ENCODE measurements at regions not wholly inside any gene's neighbourhood (a gene's known extent, or its start where the extent isn't known, plus 50 kb on each side); places are given as distances from the start of the nearest gene placed in this dataset.

DNA sequence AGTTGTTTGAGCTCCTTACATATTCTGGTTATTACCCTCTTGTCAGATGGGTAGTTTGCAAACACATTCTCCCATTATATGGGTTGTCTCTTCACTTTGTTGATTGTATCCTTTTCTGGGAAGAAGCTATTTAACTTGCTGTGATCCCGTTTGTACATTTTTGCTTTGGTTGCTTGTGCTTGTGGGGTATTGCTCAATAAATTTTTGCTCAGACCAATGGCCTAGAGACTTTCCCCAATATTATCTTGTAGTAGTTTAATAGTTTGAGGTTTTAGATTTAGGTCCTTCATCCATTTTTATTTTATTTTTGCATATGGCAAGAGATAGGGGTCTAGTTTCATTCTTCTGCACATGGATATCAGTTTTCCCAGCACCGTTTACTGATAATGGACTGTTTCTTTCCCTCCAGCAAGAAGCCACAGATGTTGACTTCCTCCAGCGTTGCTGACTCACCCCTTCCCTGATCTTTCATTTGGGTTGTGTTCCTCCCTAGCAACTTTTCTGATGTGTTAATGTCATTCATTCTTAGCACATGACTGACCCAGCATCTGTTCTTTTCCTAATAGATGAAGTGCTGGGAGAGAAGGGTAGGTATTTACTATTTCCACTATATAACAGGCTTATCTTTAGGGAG is 166.7 kb upstream of the SGO1 start:
- DNase-seq = no peak
- Histone ChIP-seq H3K27ac (no peak overlapping the region), H3K36me3 (no peaks in the 10 kb centered on the region), H3K27me3 (no peaks in the 10 kb centered on the region), H3K4me3 (no peak overlapping the region), H3K9me3 (no peaks in the 10 kb centered on the region), H3K4me1 (no peaks in the 10 kb centered on the region)
- TF ChIP-seq, protein P1, sequence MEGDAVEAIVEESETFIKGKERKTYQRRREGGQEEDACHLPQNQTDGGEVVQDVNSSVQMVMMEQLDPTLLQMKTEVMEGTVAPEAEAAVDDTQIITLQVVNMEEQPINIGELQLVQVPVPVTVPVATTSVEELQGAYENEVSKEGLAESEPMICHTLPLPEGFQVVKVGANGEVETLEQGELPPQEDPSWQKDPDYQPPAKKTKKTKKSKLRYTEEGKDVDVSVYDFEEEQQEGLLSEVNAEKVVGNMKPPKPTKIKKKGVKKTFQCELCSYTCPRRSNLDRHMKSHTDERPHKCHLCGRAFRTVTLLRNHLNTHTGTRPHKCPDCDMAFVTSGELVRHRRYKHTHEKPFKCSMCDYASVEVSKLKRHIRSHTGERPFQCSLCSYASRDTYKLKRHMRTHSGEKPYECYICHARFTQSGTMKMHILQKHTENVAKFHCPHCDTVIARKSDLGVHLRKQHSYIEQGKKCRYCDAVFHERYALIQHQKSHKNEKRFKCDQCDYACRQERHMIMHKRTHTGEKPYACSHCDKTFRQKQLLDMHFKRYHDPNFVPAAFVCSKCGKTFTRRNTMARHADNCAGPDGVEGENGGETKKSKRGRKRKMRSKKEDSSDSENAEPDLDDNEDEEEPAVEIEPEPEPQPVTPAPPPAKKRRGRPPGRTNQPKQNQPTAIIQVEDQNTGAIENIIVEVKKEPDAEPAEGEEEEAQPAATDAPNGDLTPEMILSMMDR (IDR thresholded peaks at IDR 0.05) = no peak
- intact Hi-C loops (cut with DNase I; ENCODE audit: low total_unique reads) = no loop called here

DNA sequence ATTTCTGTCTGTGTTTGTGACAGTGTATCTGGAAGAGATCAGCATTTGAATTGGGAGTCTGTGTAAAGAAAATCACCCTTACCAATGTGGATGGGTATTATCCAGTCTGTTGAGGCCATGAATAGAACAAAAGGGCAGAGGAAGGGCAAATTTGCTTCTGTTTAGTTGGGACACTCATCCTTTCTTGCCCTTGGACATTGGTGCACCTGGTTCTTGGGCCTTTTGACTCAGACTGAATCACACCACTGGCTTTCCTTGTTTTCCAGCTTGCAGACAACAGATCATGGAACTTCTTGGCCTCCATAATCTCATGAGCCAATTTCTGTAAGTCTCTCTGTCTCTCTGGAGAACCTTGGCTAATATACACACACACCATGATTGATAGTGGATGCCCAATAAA is 164.4 kb upstream of the SGO1 start:
- no peak for DNase-seq
- Histone ChIP-seq H3K27me3 (no peaks in the 10 kb centered on the region), H3K36me3 (no peaks in the 10 kb centered on the region), H3K4me1 (no peaks in the 10 kb centered on the region), H3K4me3 (no peak overlapping the region), H3K9me3 (no peaks in the 10 kb centered on the region), H3K27ac (no peak overlapping the region)
- TF ChIP-seq, protein P1 (IDR thresholded peaks at IDR 0.05) = no peak
- intact Hi-C loops (cut with DNase I; ENCODE audit: low total_unique reads) = no loop called here

DNA sequence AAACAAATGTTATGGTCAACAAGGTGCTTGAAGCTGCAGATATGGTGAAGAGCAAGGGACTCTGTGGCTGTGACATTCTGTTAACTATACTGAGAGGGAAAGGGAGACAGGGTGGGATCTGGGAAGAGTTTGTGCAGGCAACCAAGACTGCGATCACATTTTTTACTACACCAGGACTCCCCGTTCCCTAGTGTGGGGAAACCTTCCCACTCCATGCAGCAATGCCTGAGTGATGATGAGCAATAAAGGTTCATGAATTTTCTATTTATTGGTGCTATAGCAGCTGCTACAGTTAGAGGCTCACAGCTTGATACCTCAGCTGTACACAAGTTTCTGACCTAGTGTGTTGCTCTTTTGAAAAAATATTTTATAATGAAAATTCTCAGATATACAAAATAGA is 160.9 kb upstream of the SGO1 start:
- no peak for DNase-seq
- no peak overlapping the region for H3K27ac ChIP-seq
- no peaks in the 10 kb centered on the region for H3K4me1 ChIP-seq
- no peaks in the 10 kb centered on the region for H3K9me3 ChIP-seq
- intact Hi-C loops (cut with DNase I; ENCODE audit: low total_unique reads) = no loop called here
- H3K4me3 ChIP-seq = no peak overlapping the region
- TF ChIP-seq, protein P1 (IDR thresholded peaks at IDR 0.05) = no peak
- no peaks in the 10 kb centered on the region for H3K27me3 ChIP-seq
- no peaks in the 10 kb centered on the region for H3K36me3 ChIP-seq

DNA sequence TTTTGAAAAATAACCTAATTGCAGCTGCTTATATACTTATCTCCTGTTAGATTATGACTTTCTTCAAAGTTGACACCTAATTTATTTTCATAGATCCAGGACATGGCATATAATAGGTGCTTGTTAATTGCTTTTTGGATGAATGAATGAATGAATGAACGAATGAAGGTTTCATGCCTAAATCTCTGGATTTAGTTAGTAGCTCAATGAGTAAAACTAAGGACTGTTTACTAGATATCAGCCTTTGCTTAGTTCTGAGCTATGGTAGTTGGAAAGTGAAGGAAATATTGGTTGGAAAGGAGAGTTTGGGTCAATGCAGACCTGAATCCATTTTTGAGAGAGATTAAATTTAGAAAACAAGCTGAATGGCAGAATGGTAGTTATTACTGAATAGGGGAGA is 160.4 kb upstream of the SGO1 start:
- no peaks in the 10 kb centered on the region for H3K9me3 ChIP-seq
- TF ChIP-seq, protein P1 (IDR thresholded peaks at IDR 0.05) = no peak
- no peaks in the 10 kb centered on the region for H3K27me3 ChIP-seq
- H3K27ac ChIP-seq = no peak overlapping the region
- DNase-seq = no peak
- intact Hi-C loops (cut with DNase I; ENCODE audit: low total_unique reads) = no loop called here
- no peaks in the 10 kb centered on the region for H3K36me3 ChIP-seq
- H3K4me1 ChIP-seq = no peaks in the 10 kb centered on the region
- no peak overlapping the region for H3K4me3 ChIP-seq

DNA sequence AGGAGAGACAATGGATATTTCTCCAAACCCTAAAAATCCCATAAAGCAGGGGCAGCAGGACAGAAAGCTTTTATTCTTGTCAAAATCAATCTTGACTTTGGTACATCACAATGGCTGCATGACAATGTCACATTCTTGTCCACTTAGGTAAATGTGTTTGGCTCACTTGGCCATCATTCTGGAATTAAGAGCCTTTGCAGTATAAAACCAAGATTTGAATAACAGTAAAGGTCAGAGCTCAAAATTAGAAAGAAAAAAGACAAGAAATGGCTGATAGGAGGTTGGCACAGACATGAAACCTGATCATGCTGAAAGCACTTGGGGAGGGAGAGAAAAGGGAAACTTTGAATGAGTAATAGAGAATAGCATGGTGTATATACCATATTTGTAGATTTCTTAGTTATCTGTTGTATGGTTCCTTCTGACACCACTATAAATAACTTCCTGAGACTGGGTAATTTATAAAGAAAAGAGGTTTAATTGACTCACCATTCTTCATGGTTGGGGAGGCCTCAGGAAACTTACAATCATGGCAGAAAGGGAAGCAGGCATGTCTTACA is 158.5 kb upstream of the SGO1 start:
- no peak for DNase-seq

More for the DNA sequence above, 158.5 kb upstream of the SGO1 start:
- TF ChIP-seq, protein P1 (IDR thresholded peaks at IDR 0.05) = no peak
- Histone ChIP-seq H3K4me3 (no peak overlapping the region), H3K9me3 (no peaks in the 10 kb centered on the region), H3K27me3 (no peaks in the 10 kb centered on the region), H3K4me1 (no peaks in the 10 kb centered on the region), H3K27ac (no peak overlapping the region), H3K36me3 (no peaks in the 10 kb centered on the region)
- intact Hi-C loops (cut with DNase I; ENCODE audit: low total_unique reads) = no loop called here

Data from tibial artery (tissue), 4 donors.